ENCODE measurements at regions not wholly inside any gene's neighbourhood (a gene's known extent, or its start where the extent isn't known, plus 50 kb on each side); places are given as distances from the start of the nearest gene placed in this dataset.
"Not testable (repeated sequence)": the region's sequence is repeated elsewhere in the genome, so short reads cannot be mapped to it uniquely, and the experiment has no call there.

DNA sequence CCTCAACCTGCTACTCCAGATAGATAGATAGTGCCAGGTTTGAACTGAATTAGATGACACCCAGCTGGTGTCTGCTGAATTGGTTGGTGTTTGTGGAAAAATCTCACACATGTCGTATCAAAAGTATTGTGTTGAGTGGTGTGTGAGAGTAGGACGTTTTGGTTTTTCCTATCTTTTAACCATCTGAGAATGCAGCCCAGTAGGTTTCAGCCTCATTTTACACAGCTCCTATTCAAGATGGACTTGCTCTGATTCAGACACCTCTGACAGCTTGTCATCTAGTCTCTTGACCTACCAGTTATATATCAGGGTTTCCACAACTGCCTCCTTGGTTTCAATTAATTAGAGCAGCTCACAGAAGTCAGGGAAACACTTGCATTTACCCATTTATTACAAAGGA lies 254.4 kb downstream of the KTN1 start:
- BruUV-seq (replicated peaks): no TSS peak
- TF ChIP-seq, protein P1, sequence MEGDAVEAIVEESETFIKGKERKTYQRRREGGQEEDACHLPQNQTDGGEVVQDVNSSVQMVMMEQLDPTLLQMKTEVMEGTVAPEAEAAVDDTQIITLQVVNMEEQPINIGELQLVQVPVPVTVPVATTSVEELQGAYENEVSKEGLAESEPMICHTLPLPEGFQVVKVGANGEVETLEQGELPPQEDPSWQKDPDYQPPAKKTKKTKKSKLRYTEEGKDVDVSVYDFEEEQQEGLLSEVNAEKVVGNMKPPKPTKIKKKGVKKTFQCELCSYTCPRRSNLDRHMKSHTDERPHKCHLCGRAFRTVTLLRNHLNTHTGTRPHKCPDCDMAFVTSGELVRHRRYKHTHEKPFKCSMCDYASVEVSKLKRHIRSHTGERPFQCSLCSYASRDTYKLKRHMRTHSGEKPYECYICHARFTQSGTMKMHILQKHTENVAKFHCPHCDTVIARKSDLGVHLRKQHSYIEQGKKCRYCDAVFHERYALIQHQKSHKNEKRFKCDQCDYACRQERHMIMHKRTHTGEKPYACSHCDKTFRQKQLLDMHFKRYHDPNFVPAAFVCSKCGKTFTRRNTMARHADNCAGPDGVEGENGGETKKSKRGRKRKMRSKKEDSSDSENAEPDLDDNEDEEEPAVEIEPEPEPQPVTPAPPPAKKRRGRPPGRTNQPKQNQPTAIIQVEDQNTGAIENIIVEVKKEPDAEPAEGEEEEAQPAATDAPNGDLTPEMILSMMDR (IDR thresholded peaks at IDR 0.05; ENCODE audit: unreplicated experiment): no peak
- CTCF ChIA-PET: no interaction called here

DNA sequence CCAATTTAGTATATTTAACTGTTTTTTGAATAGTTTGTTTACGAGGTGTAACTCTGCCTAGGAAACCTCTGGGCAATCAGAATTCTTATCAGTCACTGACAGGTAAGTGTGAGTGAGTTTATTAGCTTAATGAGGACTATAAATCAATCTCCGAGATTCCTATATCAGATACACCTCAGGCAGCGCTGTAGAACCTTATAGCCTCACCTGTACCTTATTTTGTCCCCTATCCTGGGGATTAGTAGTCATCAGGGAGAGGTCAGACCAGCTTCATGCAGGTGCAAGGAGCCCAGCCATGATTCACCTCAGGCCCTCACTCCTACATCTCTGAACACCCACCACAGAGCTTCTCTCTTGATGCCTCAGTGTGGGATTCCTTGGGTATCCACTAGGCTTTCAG lies 256.0 kb downstream of the KTN1 start:
- intact Hi-C loops (cut with micrococcal nuclease; ENCODE audit: unreplicated experiment): no loop called here
- BruUV-seq (replicated peaks): no TSS peak
- peaks cover 7% of the 10 kb centered on the region for H3K36me3 Mint-ChIP-seq (ENCODE audit: insufficient read depth, unreplicated experiment)
- peaks cover 39% of the 10 kb centered on the region for H3K4me1 Mint-ChIP-seq (ENCODE audit: low read depth, unreplicated experiment)
- H3K27me3 Mint-ChIP-seq (ENCODE audit: unreplicated experiment): no peaks in the 10 kb centered on the region
- H3K27ac Mint-ChIP-seq (ENCODE audit: unreplicated experiment): no peak overlapping the region
- TF ChIP-seq, protein P1 (IDR thresholded peaks at IDR 0.05; ENCODE audit: unreplicated experiment): no peak
- CTCF ChIA-PET: interaction anchor here (0.6 kb wide), 1 partner anchor 691 kb away, joined by 3 read pairs; no protein-coding TSS in a partner anchor
- H3K4me3 Mint-ChIP-seq (ENCODE audit: low read depth, unreplicated experiment): no peak overlapping the region
- DNase-seq: no peak
- peaks cover 8% of the 10 kb centered on the region for H3K9me3 Mint-ChIP-seq (ENCODE audit: low read depth, unreplicated experiment)

More for the DNA sequence above, 254.4 kb downstream of the KTN1 start:
- no peak for DNase-seq
- Mint-ChIP-seq H3K4me3 (ENCODE audit: low read depth, unreplicated experiment) (no peak overlapping the region), H3K9me3 (ENCODE audit: low read depth, unreplicated experiment) (peaks cover 9% of the 10 kb centered on the region), H3K27ac (ENCODE audit: unreplicated experiment) (no peak overlapping the region), H3K4me1 (ENCODE audit: low read depth, unreplicated experiment) (peaks cover 43% of the 10 kb centered on the region), H3K27me3 (ENCODE audit: unreplicated experiment) (no peaks in the 10 kb centered on the region), H3K36me3 (ENCODE audit: insufficient read depth, unreplicated experiment) (peaks cover 7% of the 10 kb centered on the region)
- intact Hi-C loops (cut with micrococcal nuclease; ENCODE audit: unreplicated experiment): no loop called here

DNA sequence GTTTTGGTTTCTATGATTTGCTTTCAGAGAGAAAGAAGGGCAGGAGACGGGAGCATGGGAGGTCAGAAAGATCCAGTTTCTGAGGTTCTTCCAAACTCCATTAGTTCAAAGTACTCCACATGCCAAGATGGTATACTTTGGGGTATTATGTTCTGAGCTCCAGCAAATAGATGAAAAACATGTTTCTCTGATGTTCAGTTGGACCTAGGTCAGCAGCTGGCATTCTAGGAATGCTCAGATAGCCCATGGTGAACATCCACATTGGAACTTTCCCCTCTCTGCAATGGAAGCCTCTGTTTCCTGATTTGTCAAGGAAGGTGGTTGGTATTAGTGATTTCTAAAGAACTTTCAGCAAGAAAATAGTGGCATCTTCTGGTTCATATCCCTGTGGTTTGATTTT lies 257.5 kb downstream of the KTN1 start:
- no TSS peak for BruUV-seq (replicated peaks)
- CTCF ChIA-PET: no interaction called here
- TF ChIP-seq, protein P1 (IDR thresholded peaks at IDR 0.05; ENCODE audit: unreplicated experiment): no peak
- no peak overlapping the region for H3K27ac Mint-ChIP-seq (ENCODE audit: unreplicated experiment)
- H3K36me3 Mint-ChIP-seq (ENCODE audit: insufficient read depth, unreplicated experiment): peaks cover 2% of the 10 kb centered on the region
- no peak overlapping the region for H3K4me3 Mint-ChIP-seq (ENCODE audit: low read depth, unreplicated experiment)
- intact Hi-C loops (cut with micrococcal nuclease; ENCODE audit: unreplicated experiment): no loop called here
- no peaks in the 10 kb centered on the region for H3K27me3 Mint-ChIP-seq (ENCODE audit: unreplicated experiment)
- DNase-seq: no peak
- peaks cover 24% of the 10 kb centered on the region for H3K4me1 Mint-ChIP-seq (ENCODE audit: low read depth, unreplicated experiment)
- peaks cover 6% of the 10 kb centered on the region for H3K9me3 Mint-ChIP-seq (ENCODE audit: low read depth, unreplicated experiment)

DNA sequence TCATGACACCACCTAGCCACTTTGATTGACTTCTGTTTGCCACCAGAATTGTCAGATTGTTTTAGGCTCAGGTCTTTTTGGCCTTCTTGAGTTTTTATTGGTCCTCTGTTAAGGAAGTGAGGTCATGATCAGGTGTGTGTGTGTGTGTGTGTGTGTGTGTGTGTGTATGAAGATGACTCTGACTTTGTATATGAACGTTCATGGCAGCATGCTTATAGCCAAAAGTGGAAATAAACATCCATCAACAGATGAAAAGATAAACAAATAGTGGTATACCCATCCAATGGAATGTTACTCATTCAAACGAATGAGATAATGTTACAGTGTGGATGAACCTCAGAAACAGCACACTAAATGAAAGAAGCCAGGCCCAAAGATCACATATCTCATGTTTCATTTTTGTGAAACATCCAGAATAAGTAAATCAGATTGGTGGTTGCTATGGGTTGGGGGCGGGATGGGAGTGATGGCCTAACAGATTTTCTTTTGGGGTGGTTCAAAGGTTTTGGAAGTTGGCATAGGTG lies 258.6 kb downstream of the KTN1 start:
- no peak overlapping the region for H3K27ac Mint-ChIP-seq (ENCODE audit: unreplicated experiment)
- no peak for DNase-seq
- TF ChIP-seq, protein P1 (IDR thresholded peaks at IDR 0.05; ENCODE audit: unreplicated experiment): no peak
- peaks cover 6% of the 10 kb centered on the region for H3K9me3 Mint-ChIP-seq (ENCODE audit: low read depth, unreplicated experiment)
- BruUV-seq (replicated peaks): no TSS peak
- CTCF ChIA-PET: interaction anchor here (0.6 kb wide), 1 partner anchor 924 kb away, joined by 3 read pairs; no protein-coding TSS in a partner anchor
- intact Hi-C loops (cut with micrococcal nuclease; ENCODE audit: unreplicated experiment): no loop called here
- H3K4me1 Mint-ChIP-seq (ENCODE audit: low read depth, unreplicated experiment): peaks cover 25% of the 10 kb centered on the region
- no peaks in the 10 kb centered on the region for H3K27me3 Mint-ChIP-seq (ENCODE audit: unreplicated experiment)
- no peak overlapping the region for H3K4me3 Mint-ChIP-seq (ENCODE audit: low read depth, unreplicated experiment)
- peaks cover 5% of the 10 kb centered on the region for H3K36me3 Mint-ChIP-seq (ENCODE audit: insufficient read depth, unreplicated experiment)

DNA sequence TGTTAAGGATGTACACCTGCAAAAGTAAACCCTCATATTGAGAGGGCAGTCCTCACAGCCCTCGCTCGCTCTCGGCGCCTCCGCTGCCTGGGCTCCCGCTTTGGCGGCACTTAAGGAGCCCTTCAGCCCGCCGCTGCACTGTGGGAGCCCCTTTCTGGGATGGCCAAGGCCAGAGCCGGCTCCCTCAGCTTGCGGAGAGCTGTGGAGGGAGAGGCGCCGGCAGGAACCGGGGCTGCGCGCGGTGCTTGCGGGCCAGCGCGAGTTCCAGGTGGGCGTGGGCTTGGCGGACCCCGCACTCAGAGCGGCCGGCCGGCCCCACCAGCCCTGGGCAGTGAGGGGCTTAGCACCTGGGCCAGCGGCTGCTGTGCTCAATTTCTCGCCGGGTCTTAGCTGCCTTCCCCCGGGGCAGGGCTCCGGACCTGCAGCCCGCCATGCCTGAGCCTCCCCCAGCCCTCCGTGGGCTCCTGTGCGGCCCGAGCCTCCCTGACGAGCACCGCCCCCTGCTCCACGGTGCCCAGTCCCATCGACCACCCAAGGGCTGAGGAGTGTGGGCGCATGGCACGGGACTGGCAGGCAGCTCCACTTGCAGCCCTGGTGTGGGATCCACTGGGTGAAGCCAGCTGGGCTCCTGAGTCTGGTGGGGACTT lies 259.4 kb downstream of the KTN1 start:
- H3K9me3 Mint-ChIP-seq (ENCODE audit: low read depth, unreplicated experiment); H3K36me3 Mint-ChIP-seq (ENCODE audit: insufficient read depth, unreplicated experiment); intact Hi-C loops (cut with micrococcal nuclease; ENCODE audit: unreplicated experiment); BruUV-seq (replicated peaks); H3K4me3 Mint-ChIP-seq (ENCODE audit: low read depth, unreplicated experiment); H3K27me3 Mint-ChIP-seq (ENCODE audit: unreplicated experiment); DNase-seq; H3K27ac Mint-ChIP-seq (ENCODE audit: unreplicated experiment): not testable (repeated sequence)
- CTCF ChIA-PET: interaction anchor here (0.7 kb wide), 1 partner anchor 231 kb away, joined by 4 read pairs; no protein-coding TSS in a partner anchor
- H3K4me1 Mint-ChIP-seq (ENCODE audit: low read depth, unreplicated experiment): peaks cover 28% of the 10 kb centered on the region

Measured in Calu3 (cell line).